ENCODE measurements at regions not wholly inside any gene's neighbourhood (a gene's known extent, or its start where the extent isn't known, plus 50 kb on each side); places are given as distances from the start of the nearest gene placed in this dataset.

DNA sequence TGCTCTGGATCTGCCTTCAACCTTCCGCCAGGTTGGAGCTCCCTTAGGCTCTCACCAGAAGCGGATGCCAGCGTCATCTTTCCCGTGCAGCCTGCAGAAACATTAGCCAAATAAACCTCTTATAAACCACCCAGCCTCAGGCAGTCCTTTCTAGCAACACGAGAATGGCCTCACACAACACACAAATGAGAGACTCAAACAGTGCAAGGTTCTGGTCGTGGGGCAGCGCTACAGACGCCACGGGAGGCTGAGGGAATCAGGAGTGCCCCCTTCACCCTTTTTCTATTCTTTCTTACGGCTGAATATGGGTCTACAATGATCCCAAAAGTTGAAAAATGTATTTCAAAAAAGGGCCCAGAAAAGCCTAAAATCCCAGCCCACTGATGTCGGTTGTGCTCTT, 96.4 kb downstream of the FOXL3 start:
- no peak for DNase-seq (ENCODE audit: low read depth)

DNA sequence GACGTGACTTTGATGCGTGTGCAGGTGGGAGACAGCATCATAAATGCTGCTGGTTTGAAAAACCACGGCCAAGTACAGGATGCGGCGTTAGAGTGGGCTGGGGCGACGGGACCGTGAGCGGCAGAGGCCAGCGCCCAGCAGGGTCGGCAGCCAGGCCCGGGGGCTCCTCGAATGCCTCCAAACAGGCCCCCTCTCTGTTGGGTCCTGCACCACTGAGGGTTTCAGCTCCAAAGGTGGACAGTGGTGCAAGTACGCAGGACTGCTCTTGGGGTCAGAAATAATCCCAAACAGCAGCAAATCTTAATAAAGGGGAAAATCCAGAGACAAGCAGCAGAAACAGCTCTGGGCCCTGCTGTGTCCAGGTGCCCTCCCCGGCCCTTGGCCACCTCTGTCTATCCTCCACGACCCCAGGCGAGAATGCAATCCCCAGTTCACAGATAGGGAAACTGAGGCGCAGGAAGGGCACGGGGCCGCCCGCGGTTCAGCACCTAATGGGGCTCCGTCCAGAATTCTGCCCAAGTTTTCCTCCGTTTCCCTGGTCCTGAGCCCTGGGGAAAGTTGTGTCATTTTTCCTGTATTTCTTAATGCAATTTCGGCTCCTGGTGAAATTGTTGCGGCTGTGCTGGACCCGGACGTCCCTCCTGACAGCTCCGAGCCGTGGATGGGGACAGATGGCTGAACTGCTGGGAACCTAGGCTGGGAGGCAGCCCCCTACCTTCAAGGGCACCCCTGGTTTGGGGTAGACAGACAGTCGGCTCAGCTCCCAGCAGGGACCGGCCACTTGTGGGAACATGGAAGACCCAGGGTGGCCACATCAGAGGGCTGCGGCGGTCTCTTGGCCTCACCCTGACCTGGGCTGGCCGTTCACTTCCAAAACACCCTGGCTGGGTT, 97.4 kb downstream of the FOXL3 start:
- DNase-seq (ENCODE audit: low read depth): no peak

DNA sequence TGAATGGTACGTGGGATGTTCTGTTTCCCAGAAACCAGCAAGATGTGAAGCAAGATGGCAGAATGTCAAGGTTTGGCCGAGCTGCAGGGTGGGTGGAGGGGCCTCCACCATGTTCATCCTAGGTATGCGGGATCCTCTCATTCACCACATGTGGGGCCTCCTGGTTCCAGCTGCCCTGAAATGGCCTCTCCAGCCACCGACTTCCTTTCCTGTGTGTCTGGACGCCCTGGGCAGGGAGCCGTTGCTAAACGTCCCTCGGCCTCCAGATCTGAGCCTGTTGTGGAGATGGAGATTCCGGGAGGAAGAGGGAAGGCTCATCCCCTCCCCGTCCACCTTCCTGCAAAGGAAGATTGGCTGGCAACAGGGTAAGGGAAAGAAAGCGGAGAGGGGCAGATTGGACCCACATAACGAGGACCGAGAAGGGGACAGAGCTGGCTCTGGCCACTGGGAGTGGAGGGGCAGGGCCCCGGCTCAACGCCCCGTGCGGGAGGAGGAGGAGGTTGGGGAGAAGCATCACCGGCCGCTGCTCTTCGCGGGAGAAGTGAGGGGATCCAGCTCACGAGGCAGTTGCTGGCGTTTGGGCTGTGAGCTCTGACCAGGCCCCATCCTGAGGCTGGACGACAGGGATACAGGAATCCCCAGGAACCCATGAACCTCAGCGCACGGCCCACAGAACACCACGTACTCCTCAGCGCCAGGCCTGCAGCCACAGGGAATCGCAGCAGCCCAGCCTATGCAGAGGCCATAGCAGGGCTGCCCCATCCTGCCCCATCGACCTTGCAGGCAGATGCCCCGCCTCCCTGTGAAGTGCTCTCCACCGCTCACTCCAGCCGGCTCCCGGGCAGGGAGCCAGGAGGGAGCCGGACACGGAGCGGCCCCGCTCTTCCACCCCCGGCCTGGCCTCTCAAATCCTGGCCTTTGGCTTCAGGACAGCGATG, 98.3 kb downstream of the FOXL3 start:
- DNase-seq (ENCODE audit: low read depth): no peak

GRCh38 chr7:388961-389701, 99.2 kb downstream of the FOXL3 start:
- DNase-seq (ENCODE audit: low read depth): no peak

- no peak for DNase-seq (ENCODE audit: low read depth)
Measured at GRCh38 chr7:389911-390601, 100.1 kb downstream of the FOXL3 start.

DNA sequence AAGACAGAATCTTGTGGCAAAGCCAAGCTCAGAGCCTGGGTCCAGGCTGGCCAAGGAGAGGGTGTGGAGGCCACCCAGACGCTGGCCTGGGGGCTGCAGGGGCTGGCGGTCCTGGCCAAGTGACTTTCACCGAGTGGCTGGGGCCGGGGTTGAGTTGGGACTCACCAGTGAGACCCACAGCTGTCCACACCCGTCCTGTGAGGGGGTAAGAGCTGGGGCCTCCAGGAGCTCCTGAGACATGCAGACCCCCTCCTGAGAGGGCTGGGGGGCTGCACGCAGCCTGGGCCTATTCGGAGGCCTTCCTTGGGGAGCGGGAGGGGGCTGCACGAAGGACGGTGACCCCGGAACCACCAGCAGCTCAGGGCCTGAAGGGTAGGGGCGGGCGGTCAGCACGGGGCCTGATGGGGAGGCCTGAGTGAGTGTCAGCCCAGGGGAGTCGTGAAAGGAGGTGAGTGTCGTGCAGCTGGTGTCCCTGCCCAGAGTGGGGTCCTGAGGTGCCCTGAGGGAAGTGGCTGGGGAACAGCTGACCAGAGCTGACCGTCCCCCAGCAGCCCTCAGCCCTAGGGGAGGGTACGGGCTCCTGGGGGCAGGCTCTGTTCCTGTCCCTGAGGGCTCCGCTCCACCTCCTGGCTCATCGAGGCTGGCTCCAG, 100.9 kb downstream of the FOXL3 start:
- no peak for DNase-seq (ENCODE audit: low read depth)

- DNase-seq (ENCODE audit: low read depth): no peak
Measured at GRCh38 chr7:391411-391951, 101.5 kb downstream of the FOXL3 start.

GRCh38 chr7:391961-392524, 102.1 kb downstream of the FOXL3 start:
- no peak for DNase-seq (ENCODE audit: low read depth)

GRCh38 chr7:392822-393221, 102.9 kb downstream of the FOXL3 start:
- DNase-seq (ENCODE audit: low read depth): no peak

DNA sequence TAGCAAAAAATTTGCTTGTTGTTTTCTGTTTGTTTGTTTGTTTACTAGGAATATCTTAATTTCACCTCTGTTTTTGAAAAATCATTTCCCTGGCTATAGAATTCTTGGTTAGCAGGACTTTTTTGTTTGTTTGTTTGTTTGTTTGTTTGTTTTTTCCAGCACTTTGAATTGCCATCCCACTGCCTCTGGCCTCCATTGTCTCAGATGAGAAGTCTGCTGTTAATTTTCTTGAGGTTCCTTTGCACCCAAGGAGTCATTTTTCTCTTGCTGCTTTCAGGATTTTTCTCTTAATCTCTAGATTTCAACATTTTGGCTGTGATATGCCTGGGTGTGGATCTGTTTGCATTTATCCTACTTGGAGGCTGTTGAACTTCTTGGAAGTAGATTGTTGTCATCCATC, 105.7 kb downstream of the FOXL3 start:
- DNase-seq (ENCODE audit: low read depth): no peak

DNA sequence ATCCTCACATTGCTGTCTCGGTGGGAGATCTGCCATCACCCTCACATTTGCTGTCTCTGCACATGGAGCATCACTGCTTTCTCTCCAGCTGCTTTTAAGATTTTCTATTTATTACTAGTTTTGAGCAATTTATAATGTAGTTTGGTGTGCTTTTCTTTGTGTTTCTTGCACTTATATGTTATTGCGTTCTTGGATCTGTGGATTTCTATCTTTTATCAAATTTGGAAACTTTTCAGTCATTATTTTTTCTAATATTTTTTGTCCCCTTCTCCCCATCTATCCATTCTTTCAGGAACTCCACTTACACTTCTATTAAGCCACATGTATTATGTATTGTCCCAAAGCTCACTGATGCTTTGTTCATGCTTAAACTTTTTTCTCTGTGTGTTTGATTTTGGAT, 108.9 kb downstream of the FOXL3 start:
- DNase-seq (ENCODE audit: low read depth): no peak

GRCh38 chr7:400901-401485, 111.0 kb downstream of the FOXL3 start:
- no peak for DNase-seq (ENCODE audit: low read depth)

GRCh38 chr7:401495-401894, 111.5 kb downstream of the FOXL3 start:
- no peak for DNase-seq (ENCODE audit: low read depth)

- DNase-seq (ENCODE audit: low read depth): no peak
Measured at GRCh38 chr7:404812-405488, 114.7 kb downstream of the PDGFA start.

DNA sequence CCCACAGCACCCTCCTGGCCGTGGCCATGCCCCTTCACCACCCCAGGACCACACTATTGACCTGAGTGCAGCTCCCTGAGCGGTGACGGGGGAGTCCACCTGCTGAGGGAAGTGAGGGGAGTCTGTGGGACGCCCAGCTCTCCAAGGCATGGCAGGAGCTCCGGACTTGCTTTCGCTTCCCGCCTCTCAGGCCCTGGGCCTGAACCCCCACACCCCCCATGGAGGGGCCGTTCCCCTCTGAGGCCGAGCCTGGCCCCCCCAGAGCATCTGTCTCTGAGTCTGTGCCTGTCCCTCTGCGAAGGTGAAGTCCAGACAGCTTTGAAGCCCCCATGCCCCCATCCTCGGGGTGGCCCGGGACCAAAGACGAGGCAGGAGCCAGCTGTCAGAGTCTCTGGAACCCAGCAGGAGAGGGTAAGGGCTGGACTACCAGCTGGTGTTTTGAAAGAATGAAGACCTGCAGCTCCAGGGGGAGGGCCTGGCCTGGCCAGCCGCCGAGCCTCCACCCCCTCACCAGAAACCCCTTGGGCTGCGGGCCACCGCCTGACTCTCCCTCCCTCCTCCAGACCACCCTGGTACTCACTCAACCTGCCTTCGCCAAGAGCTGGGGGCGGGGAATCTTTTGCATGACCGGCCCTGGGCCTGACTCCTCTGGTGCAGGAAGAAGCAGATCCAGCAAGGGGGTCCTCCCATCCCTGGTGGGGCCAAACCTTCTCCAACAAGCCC, 114.0 kb downstream of the PDGFA start:
- DNase-seq (ENCODE audit: low read depth): no peak

GRCh38 chr7:407721-408539, 111.7 kb downstream of the PDGFA start:
- DNase-seq (ENCODE audit: low read depth): no peak

DNA sequence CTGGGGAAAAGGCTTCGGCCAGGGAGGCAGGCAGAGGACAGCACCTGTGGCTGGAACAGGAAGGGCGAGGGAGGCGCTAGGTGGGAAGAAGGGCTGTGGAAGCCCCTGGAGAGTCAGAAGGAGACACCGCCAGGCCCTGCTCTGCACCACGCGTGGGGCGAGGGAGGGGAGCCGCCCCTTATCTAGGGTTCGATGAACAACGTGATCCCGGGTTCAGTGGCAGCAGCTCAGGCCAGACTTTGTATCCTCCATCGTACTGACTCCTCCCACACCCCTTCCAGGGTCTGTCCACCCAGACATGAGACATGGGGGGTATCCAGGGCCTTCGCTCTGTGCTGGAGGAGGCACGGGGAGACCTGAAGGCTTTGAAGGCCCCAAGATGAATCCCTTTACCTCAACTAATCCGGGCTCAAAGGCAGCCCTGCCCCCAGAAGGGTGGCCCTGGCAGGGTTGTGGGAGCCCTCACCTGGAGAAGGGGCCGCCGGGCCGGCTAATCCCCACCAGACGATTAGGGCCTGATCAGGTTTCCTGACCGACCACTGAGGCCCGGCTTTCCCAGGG, 110.8 kb downstream of the PDGFA start:
- DNase-seq (ENCODE audit: low read depth): no peak
